Glomerular visceral epithelial cell (primary cell): ENCODE measurements at regions not wholly inside any gene's neighbourhood (a gene's known extent, or its start where the extent isn't known, plus 50 kb on each side); places are given as distances from the start of the nearest gene placed in this dataset.
"Not testable (repeated sequence)": the region's sequence is repeated elsewhere in the genome, so short reads cannot be mapped to it uniquely, and the experiment has no call there.

Experiments
- DNase-seq: peaks from one replicate; pipeline ENCODE4 v3.0.0-alpha.2; 2016; ENCODE audit errors: extremely low spot score

GRCh38 chr6:149237464-149237863, 80.0 kb upstream of the TAB2 start:
- DNase-seq, result no peak

GRCh38 chr6:149239573-149240209, 77.8 kb upstream of the TAB2 start:
- no peak for DNase-seq

GRCh38 chr6:149242883-149243282, 74.6 kb upstream of the TAB2 start:
- DNase-seq, result peak; percentile 11

- DNase-seq, result no peak
Measured at GRCh38 chr6:149244105-149244504, 73.4 kb upstream of the TAB2 start.

GRCh38 chr6:149246691-149247384, 70.7 kb upstream of the TAB2 start:
- no peak for DNase-seq

GRCh38 chr6:149247385-149247763, 70.1 kb upstream of the TAB2 start:
- no peak for DNase-seq

GRCh38 chr6:149248263-149248662, 69.2 kb upstream of the TAB2 start:
- DNase-seq, result not testable (repeated sequence)

- no peak for DNase-seq
Measured at GRCh38 chr6:149248693-149249369, 68.7 kb upstream of the TAB2 start.

GRCh38 chr6:149249370-149250357, 67.8 kb upstream of the TAB2 start:
- no peak for DNase-seq

GRCh38 chr6:149250951-149251350, 66.6 kb upstream of the TAB2 start:
- no peak for DNase-seq

- no peak for DNase-seq
Measured at GRCh38 chr6:149252622-149253021, 64.9 kb upstream of the TAB2 start.

- no peak for DNase-seq
Measured at GRCh38 chr6:149254253-149254652, 63.3 kb upstream of the TAB2 start.

- no peak for DNase-seq
Measured at GRCh38 chr6:149259753-149260152, 57.8 kb upstream of the TAB2 start.

GRCh38 chr6:149260214-149260874, 57.2 kb upstream of the TAB2 start:
- no peak for DNase-seq

GRCh38 chr6:149261364-149262040, 56.0 kb upstream of the TAB2 start:
- DNase-seq, result no peak

- no peak for DNase-seq
Measured at GRCh38 chr6:149263321-149263720, 54.2 kb upstream of the TAB2 start.

- no peak for DNase-seq
Measured at GRCh38 chr6:149264629-149265028, 52.9 kb upstream of the TAB2 start.

GRCh38 chr6:149265945-149266344, 51.6 kb upstream of the TAB2 start:
- no peak for DNase-seq

- DNase-seq, result no peak
Measured at GRCh38 chr6:149266659-149267058, 50.9 kb upstream of the TAB2 start.

- no peak for DNase-seq
Measured at GRCh38 chr6:149267072-149267471, 50.4 kb upstream of the TAB2 start.
